Skin epidermis (tissue), 12 donors: ENCODE measurements at regions not wholly inside any gene's neighbourhood (a gene's known extent, or its start where the extent isn't known, plus 50 kb on each side); places are given as distances from the start of the nearest gene placed in this dataset.

Experiments
- H3K27ac ChIP-seq, 21 experiments: fragments of 200-600 bp; sonication (generic) in 11 of 21; one replicate each; pipeline ENCODE4 v1.5.0; 2020; ENCODE audit warnings: mild to moderate bottlenecking in 3 of 21, inconsistent platforms in 2 of 21, moderate library complexity in 2 of 21
- H3K4me3 ChIP-seq, 7 experiments: fragments of 200-600 bp; sonication (generic) in 2 of 7; one replicate each; pipeline ENCODE4 v1.5.0; 2020; ENCODE audit warnings: inconsistent platforms in 2 of 7, mild to moderate bottlenecking in 2 of 7, moderate library complexity in 1 of 7

DNA sequence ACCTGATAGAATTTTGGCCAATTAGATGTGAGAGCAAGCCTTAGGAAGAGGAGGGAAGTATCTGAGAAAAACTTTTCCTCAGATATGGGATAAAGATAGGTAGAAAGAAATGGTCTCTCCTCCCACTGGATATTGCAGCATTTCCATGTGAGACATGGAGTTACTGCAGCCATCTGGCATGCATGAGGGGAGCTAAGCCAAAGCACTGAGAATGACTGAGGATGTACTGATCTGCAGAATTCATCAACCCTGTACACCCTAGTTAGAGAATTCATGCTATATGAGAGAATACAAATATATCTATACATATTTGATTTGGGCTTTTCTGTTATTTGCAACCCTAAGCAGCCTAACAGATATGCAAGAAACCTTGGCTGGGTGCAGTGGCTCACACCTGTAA is 52.5 kb upstream of the RPL34 start:
- H3K4me3 ChIP-seq: no peak overlapping the region
- no peak overlapping the region for H3K27ac ChIP-seq

DNA sequence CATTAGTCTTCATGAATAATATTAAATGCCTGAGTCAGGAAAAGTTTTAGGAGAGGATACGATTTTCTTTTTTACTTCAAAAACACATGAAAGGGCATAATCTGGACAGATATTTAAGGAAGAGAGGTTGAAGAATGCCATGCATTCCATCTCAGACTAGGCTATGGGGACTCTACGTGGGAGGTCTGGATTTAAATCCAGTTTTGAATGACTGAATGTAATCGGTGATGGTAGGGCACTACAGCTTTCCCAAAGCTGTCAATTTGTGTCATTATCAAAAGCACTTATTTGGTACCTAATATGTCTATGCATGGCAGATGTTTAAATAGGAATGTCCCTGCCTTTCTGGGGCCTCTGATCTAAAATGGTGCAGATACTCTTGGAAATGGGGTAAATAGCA is 59.3 kb upstream of the RPL34 start:
- Histone ChIP-seq H3K27ac (peak overlapping the region in 7 of 21 experiments; percentile 3 to 79 (median 44)), H3K4me3 (no peak overlapping the region)

DNA sequence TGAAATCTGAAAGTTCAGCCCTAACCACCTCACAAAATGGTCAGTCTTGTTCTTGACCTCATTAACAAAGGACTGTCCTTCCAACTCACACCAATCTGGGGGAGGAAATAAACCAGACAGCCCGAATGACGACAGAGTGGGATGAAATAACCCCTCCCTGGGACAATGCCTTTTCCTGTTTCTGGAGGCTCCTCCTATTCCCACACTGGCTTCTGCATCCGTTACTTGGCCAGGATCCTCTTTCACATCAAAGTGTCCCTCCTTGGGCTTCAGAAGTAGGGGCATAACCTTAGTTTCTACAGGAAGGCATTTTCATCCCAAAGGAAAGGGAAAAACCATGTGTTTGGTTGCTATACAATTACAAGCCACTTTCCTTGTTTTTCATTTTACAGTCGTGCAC is 59.8 kb upstream of the RPL34 start:
- peak overlapping the region in 4 of 21 experiments; percentile 3 to 79 (median 53) for H3K27ac ChIP-seq
- no peak overlapping the region for H3K4me3 ChIP-seq

DNA sequence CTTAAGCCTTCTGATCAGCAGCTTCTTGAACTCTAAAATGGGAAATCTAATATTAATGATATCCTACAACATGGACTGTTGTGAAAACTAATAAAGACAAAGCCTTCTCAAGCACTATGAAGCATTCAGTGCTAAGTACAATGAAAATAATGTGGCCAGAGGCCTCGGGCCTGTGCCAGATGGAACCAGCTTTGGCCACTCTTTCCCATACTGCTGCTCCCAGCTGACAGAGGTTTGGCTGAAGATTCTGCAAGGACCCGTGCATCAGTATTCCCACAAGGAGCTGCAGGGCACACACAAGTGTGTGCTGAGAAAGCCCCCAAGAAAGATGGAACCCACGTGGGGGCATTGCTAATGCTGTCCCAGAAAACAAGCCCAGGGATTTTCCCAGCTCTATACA is 60.5 kb upstream of the RPL34 start:
- no peak overlapping the region for H3K4me3 ChIP-seq

DNA sequence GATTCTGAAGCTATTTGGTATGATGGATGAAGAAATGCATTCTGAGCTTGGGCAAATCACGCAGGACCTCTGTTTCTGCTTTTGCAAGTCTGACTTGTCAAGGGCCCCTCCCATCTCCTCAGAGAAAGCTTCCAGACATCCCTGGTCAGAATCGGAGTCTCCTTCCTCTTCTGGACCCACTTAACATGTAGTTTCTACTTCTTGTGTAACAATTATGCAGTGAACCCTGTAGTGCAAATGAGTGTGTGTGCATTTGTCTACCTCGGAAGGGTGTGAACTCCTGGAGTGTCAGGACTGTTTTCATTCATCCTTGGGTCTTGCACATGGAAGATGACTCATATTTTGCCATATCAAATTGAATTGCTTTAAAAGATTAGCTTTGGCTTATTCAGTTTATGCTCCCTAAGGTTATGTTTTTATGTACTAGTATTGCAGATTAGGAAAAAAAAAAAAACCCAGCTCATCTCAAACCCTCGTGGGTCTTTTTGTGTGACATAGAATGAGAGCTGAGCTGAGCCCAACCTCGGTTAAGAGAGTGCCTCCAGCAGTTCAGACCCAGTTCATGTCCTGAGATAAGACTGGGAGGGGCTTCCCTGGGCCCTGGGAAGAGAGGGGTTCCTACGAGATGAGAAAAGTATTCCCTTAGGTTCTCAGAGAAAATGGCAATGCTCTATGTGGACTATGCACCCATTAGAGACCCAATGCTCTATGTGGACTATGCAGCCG is 61.1 kb upstream of the RPL34 start:
- no peak overlapping the region for H3K4me3 ChIP-seq
- H3K27ac ChIP-seq: peak overlapping the region in 4 of 21 experiments; percentile 22 to 68 (median 36)

More for the DNA sequence above, 60.5 kb upstream of the RPL34 start:
- H3K27ac ChIP-seq: peak overlapping the region in 5 of 21 experiments; percentile 22 to 68 (median 31)

DNA sequence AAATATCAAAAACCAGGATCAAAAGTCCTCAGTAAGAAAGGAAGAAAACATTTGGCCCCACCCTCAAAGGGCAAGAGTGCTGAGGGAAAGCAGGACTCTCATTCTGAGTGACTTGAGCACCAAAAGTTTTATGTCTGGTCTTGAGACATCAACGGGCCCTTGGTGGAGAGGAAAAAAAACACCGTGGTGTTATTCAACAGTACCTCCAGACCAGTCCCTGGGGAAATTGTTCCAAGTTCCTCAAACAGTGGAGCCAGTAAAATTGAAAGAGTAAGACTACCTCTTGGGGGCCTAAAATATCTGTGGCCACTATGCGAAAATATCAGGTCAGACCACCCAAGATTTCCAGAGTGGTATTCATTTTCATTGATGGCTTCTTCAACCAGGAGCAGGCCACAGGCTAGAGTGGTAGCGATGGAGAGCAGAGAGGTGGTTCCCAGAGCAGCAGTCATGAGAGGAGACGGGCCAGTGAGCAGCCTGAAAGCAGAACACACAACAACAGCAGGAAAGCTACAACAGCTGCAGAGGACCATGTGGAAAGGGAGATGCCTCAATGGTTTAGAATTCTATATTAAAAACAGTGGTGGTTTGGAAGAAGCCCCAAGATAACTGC is 63.7 kb upstream of the RPL34 start:
- H3K4me3 ChIP-seq: no peak overlapping the region
- no peak overlapping the region for H3K27ac ChIP-seq

DNA sequence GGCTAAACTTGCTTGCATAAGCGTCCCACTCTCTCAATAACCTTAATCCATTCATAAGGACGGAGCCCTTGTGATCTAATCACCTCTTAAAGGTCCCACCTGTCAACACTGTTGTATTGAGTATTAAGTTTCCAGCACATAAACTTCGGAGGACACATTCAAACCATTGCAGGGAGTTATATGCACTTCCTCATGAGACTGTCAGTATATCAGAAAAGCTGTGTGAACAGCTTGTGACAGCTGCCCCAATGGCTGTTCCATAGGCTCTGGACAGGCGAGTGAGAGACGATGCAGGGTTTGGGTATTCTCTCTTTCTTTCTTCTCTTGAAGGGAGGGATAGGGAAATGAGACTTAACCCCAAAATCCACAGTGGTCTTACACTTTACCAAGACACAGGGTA is 64.2 kb upstream of the RPL34 start:
- Histone ChIP-seq H3K4me3 (no peak overlapping the region), H3K27ac (no peak overlapping the region)

DNA sequence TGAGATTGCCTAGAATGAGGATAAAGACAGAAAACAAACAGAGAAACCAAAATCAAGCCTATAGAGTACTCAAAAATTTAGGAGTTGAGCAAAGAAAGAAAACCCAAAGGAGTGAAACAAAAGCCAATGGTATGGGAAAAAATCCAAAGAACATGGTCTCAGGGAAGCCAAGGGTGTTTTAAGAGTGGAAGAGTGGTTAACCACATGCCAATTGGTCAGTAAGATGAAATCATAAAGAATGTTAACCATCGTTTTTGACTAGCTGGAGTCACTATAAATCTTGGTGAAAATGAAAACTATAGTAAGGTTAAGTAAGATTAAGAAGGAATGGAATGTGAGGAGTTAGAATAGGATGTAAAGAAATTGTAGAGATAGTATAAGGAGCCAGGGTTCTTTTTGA is 64.7 kb upstream of the RPL34 start:
- no peak overlapping the region for H3K4me3 ChIP-seq
- no peak overlapping the region for H3K27ac ChIP-seq

DNA sequence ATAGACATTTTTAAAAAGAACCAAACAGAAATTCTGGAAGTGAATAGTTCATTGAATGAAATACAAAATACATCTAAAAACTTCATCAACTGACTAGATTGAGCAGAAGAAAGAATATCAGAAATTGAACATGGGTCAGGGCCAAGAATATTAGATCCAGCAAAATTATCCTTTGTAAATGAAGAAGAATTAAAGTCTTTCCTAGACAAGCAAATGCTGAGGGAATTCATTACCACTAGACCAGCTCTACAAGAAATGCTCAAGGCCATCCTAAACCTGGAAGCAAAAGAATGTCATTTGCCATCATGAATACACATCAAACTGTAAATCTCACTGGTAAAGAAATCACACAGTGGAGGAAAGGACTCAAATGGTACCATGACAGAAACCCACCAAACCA is 72.7 kb upstream of the RPL34 start:
- no peak overlapping the region for H3K4me3 ChIP-seq

DNA sequence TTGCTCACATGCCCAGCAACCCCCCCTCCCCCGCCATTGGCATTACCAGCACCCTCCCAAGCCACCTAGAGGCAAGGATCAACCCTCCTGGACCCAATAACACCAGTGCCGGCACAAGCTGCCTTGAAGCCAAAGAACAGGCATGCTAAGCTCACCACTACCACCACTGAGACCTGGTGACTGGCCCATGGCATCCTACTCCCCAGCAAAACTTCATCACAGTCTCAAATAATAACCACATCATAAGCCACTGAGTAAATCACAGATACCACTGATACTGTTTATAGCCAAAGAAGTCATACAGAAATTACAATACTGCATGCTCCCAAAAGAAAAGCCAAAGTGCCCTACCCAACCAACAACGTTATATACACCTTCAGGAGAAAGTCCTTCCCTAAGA is 73.6 kb upstream of the RPL34 start:
- no peak overlapping the region for H3K27ac ChIP-seq
- no peak overlapping the region for H3K4me3 ChIP-seq

More for the DNA sequence above, 72.7 kb upstream of the RPL34 start:
- H3K27ac ChIP-seq: no peak overlapping the region

DNA sequence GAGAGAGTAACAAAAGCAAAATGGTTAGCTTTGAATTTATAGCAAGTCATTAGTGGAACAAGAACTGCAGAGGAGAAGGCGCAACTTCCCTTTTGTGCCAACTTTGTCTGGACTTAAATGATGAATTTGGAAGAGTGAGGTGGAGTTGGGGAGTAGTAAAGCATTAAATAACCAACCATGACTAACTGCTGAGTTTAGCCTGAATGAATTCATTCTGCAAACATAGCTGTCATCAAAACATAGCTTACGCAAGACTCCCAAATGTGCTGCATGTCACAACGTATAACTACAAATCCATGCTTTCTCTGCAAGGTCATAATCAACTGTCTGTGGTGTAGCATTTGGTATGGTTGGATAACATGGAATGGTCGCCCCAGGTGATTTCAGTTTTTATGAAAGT is 75.9 kb upstream of the RPL34 start:
- H3K4me3 ChIP-seq: no peak overlapping the region

DNA sequence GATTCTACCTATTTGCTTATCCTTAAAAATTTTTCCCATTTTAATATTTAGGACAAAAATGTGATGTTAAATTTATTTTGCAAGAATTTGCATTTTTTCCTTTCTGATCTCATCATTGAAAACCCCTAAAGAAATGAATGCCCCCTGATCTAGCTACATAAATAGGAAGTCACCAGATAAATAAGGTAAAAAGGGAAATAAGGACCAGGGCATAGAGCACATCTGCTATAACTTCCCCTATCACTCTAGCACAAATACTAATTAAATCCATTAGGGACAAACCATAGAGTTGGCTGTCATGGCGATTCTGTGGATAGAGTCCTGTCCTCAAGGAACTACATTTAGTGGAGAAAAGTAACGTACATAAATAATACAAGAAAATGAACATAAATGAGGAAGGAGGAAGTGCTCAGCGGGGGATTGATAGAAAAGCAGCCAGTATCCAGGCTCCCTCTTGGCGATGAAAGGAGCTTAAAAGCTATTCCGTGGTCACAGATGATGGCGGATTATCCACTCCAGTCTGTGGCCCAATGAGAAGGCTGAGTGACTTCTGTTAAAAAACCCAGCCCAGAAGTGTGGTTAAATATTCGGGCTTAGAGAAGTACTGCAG is 76.9 kb upstream of the RPL34 start:
- H3K27ac ChIP-seq: no peak overlapping the region
- no peak overlapping the region for H3K4me3 ChIP-seq

More for the DNA sequence above, 75.9 kb upstream of the RPL34 start:
- no peak overlapping the region for H3K27ac ChIP-seq

DNA sequence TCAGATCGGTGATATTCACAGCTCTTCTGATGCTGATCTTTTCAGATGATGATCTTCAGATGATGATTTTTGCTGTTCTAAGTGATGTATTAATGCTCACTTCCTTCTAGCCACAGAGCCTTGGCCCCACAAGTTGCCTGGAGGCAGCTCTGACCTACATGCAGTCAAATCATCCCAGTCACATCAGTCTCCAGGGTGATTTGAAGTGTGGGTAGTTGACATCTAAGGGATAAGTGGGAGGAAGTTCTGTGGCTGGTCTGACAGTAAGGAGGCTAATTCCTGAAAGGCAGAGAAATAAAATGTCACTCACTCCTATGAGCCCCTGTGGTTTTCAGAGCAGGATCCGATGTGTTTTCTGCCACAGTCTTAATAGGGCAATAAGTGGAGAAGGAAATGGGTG is 79.8 kb upstream of the RPL34 start:
- Histone ChIP-seq H3K27ac (no peak overlapping the region), H3K4me3 (no peak overlapping the region)

DNA sequence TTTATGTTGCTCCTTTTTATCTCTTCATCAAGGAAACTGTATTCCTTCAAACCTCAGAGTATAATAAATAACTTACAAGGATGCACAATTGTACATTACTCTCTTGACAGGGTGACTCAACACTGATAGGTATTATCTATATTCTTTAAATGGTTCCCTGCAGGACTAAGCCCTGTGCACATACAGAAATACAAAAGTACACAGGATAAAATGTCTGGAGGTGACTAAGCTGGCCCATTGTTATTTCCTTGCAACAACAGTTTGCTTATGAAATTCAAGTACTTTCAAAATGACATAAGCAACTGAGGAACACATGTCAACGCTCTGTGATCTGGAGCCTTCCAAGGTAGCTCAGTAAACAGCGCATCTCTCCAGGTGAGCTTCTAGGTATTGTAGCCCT is 83.8 kb upstream of the RPL34 start:
- no peak overlapping the region for H3K4me3 ChIP-seq
- peak overlapping the region in 1 of 21 experiments; percentile 16 for H3K27ac ChIP-seq

DNA sequence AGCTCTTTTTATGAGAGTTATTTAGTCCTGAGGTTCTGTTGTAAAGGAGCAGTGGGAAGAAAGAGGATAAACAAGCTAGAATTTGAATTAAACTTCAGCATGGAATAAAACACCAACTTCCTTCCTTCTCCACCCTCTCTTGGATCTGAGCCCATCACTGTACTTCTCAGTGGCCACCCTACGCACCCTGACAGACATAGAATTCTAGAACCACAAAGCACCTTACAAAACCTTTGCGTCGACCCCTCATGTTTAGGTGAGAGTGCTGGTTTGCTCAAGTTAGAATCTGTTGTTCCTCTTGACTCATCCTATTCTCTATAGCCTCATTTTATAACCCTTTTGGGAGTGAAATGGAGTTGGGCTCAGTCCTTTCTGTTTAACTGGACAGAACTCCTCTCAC is 84.6 kb upstream of the RPL34 start:
- no peak overlapping the region for H3K4me3 ChIP-seq
- peak overlapping the region in 3 of 21 experiments; percentile 16 to 53 (median 31) for H3K27ac ChIP-seq

DNA sequence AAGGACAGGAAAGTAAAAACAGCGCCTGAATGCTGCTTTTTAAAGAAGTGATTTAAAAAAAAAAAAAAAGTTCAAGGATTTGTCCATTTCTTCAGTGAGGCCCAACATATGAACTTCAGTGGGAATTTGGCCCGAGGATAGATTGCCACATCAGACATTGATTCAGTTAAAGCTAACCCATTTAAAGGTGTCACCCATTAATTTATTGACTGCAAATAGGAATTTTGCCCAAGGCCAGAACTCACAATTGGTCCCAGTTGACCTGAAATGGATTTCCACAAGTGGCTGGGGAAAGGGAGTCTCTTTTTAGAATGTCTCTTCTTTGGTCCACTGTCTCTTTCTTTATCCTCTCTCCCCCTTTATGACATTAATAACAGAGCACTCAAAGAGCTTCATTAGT is 86.5 kb upstream of the RPL34 start:
- H3K4me3 ChIP-seq: no peak overlapping the region
- no peak overlapping the region for H3K27ac ChIP-seq

DNA sequence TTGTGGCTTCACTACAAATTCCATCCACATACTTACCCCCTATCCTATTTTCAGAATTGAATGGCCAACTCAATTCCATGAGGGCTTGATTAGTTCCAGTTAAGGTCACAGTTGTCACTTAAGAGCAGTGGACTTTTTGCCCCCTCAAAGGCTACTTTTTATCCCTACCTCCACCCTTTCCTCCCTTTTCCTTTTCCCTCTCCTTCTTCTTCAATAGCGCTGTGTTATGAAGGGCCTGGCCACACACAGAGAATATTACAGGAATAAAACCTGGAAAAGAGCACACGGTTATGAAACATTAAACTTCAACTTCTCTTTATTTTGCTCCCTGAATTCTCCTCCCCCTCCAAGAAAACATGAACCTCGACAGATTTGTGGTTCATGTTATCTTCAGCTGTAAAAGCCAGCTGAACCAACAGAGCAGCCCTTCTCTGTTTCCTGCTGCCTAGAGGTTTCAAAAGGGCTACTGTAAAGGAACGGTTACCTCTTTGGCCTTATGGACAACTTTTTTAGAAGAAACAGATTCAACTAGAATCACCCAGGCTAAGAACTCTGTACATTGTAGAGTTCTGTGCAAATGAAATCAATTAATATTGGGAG is 87.0 kb upstream of the RPL34 start:
- H3K27ac ChIP-seq: no peak overlapping the region
- no peak overlapping the region for H3K4me3 ChIP-seq

DNA sequence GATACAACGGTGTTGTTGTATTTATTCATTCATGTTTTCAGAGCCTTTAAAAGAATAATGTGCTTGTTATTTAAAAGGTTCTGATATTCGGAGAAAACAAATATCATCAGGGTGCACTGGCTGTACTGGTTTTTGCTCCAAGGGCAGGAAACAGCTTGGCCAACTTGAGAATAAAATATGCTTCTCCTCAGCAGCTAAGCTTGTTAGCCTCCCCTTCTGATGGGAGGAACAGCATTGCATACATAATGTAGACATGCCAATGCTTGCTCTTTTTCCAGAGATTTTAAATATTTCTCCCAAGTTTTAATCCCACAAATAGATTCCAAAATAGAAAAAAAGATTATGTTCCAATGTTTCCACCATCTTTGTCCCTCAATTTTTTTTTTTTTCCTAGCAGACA is 87.6 kb upstream of the RPL34 start:
- Histone ChIP-seq H3K27ac (no peak overlapping the region), H3K4me3 (no peak overlapping the region)

DNA sequence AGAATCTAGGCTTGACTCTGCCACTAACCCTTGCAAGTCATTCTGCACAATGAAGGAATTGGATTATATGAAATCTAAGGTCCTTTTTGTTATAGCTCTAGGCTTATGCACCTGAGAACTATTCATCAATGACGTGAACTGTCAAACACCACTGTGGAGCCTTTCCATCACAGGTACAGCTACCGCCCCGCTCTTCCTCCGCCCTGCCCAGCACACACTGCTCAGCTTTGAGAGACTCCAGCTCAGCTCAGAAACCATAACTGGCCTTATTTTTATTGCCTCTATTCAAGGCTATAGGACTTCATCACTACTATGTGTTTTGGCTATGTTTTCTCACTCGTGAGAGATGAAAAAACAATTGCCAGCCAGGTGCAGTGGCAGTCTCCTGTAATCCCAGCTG is 88.2 kb upstream of the RPL34 start:
- H3K27ac ChIP-seq: peak overlapping the region in 6 of 21 experiments; percentile 9 to 53 (median 24)
- H3K4me3 ChIP-seq: no peak overlapping the region

DNA sequence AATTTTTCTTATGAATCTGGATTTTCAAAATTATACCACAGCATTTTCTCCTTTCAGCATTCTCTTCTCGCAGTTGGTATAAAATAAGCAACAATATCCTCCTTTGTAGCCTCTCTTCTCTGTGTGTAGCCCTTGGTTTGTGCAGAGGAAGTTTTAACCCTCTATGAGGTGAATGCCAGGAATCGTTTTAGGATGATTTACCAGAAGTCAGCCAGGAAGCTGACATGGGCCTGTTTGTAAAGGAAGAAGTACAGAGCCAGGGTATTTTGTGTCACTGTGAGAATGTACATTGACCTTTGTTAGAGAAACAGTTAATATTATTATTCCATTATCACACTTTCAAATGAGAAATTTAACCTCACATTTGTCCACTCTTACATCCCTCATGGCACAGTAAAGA is 88.9 kb upstream of the RPL34 start:
- H3K27ac ChIP-seq: peak overlapping the region in 8 of 21 experiments; percentile 2 to 56 (median 34)

More for the DNA sequence above, 88.9 kb upstream of the RPL34 start:
- no peak overlapping the region for H3K4me3 ChIP-seq
